22Rv1 (cell line): ENCODE measurements at regions not wholly inside any gene's neighbourhood (a gene's known extent, or its start where the extent isn't known, plus 50 kb on each side); places are given as distances from the start of the nearest gene placed in this dataset.

Source experiments
- H3K27ac ChIP-seq: fragments of 450-650 bp; 2 replicates; pipeline ENCODE4 v1.5.1; 2017
- CTCF ChIP-seq: fragments of 450-650 bp; IDR thresholded peaks from 2 replicates; pipeline ENCODE4 v1.5.1; 2017; ENCODE audit warnings: mild to moderate bottlenecking
- ZFX ChIP-seq: fragments of 450-650 bp; IDR thresholded peaks from 2 replicates; pipeline ENCODE4 v1.6.1; 2017; ENCODE audit warnings: antibody characterized with exemption, borderline replicate concordance

GRCh38 chr5:173514661-173515060, 101.8 kb downstream of the BOD1 start:
- no peak overlapping the region for H3K27ac ChIP-seq
- TF ChIP-seq CTCF (no peak), ZFX (no peak)

- no peak overlapping the region for H3K27ac ChIP-seq
- TF ChIP-seq CTCF (no peak), ZFX (no peak)
Observed at GRCh38 chr5:173513521-173513991, 102.9 kb downstream of the BOD1 start.

GRCh38 chr5:173512637-173513435, 103.6 kb downstream of the BOD1 start:
- no peak overlapping the region for H3K27ac ChIP-seq

GRCh38 chr5:173509060-173509459, 107.4 kb downstream of the BOD1 start:
- TF ChIP-seq CTCF (no peak), ZFX (no peak)
- H3K27ac ChIP-seq = no peak overlapping the region

More at GRCh38 chr5:173512637-173513435, 103.6 kb downstream of the BOD1 start:
- no peak for TF ChIP-seq CTCF
- TF ChIP-seq ZFX = no peak

GRCh38 chr5:173507171-173507570, 109.3 kb downstream of the BOD1 start:
- TF ChIP-seq ZFX (no peak), CTCF (no peak)
- no peak overlapping the region for H3K27ac ChIP-seq

GRCh38 chr5:173505634-173506033, 110.8 kb downstream of the BOD1 start:
- H3K27ac ChIP-seq = no peak overlapping the region
- TF ChIP-seq CTCF = no peak
- no peak for TF ChIP-seq ZFX

GRCh38 chr5:173501922-173502321, 114.5 kb downstream of the BOD1 start:
- no peak overlapping the region for H3K27ac ChIP-seq
- TF ChIP-seq CTCF (no peak), ZFX (no peak)
